ENCODE measurements at regions not wholly inside any gene's neighbourhood (a gene's known extent, or its start where the extent isn't known, plus 50 kb on each side); places are given as distances from the start of the nearest gene placed in this dataset.

DNA sequence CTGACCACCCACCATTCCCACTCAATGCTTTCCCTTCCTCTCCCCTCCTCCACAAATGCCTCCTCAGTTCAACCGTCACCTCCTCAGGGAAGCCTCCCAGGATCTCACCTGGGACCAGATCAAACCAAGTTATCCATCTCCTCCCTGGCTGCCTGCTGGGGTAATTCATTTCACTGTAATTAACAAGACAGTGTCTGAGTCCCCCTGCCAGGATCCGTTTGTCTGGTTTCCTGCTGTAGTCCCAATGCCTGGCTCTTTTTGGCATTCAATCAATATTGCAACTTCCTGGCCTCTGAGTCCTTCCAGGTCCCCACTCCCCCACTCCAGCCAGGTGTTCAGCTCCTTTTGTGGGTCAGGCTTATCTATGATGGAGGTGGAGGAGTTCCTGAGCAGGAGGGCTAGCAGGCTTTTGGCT lies 687.7 kb downstream of the PTPRU start (continued):
- TF ChIP-seq YY1 (IDR thresholded peaks at IDR 0.05) (no peak), CTCF (IDR thresholded peaks at IDR 0.05; ENCODE audit: low read depth, low read length, missing input control) (no peak), ATF3 (IDR thresholded peaks at IDR 0.05) (no peak), TAF1 (conservative IDR thresholded peaks at IDR 0.05) (no peak), EGR1 (IDR thresholded peaks at IDR 0.05; ENCODE audit: low read depth in 2 of 2) (no peak), FOXA1 (IDR thresholded peaks at IDR 0.05) (no peak)

GRCh38 chr1:29921741-29922140 lies 685.4 kb downstream of the PTPRU start:
- TF ChIP-seq FOXA2 (IDR thresholded peaks at IDR 0.05): no peak
- 91% methylated on average over 2 of the region's 2 CpGs for WGBS

GRCh38 chr1:29920784-29921183 lies 684.5 kb downstream of the PTPRU start:
- no peaks in the 10 kb centered on the region for H3K4me1 ChIP-seq (ENCODE audit: control insufficient read depth in 4 of 4, insufficient read depth in 4 of 4, low read length in 3 of 4)
- no peak overlapping the region for H3K9ac ChIP-seq (ENCODE audit: low read depth in 1 of 2, low read length in 2 of 2)
- TF ChIP-seq CTCF (IDR thresholded peaks at IDR 0.05; ENCODE audit: low read depth, low read length, missing input control): no peak
- no peak for TF ChIP-seq FOXA2 (IDR thresholded peaks at IDR 0.05)
- TF ChIP-seq EGR1 (IDR thresholded peaks at IDR 0.05; ENCODE audit: low read depth in 2 of 2): no peak
- TF ChIP-seq, protein P1, sequence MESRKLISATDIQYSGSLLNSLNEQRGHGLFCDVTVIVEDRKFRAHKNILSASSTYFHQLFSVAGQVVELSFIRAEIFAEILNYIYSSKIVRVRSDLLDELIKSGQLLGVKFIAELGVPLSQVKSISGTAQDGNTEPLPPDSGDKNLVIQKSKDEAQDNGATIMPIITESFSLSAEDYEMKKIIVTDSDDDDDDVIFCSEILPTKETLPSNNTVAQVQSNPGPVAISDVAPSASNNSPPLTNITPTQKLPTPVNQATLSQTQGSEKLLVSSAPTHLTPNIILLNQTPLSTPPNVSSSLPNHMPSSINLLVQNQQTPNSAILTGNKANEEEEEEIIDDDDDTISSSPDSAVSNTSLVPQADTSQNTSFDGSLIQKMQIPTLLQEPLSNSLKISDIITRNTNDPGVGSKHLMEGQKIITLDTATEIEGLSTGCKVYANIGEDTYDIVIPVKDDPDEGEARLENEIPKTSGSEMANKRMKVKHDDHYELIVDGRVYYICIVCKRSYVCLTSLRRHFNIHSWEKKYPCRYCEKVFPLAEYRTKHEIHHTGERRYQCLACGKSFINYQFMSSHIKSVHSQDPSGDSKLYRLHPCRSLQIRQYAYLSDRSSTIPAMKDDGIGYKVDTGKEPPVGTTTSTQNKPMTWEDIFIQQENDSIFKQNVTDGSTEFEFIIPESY (IDR thresholded peaks at IDR 0.05): no peak
- TF ChIP-seq REST (IDR thresholded peaks at IDR 0.05): no peak
- no peak for TF ChIP-seq RXRA (IDR thresholded peaks at IDR 0.05)
- TF ChIP-seq, protein P2, sequence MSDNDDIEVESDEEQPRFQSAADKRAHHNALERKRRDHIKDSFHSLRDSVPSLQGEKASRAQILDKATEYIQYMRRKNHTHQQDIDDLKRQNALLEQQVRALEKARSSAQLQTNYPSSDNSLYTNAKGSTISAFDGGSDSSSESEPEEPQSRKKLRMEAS (IDR thresholded peaks at IDR 0.05): no peak
- no peak for TF ChIP-seq YY1 (IDR thresholded peaks at IDR 0.05)
- TF ChIP-seq RAD21 (IDR thresholded peaks at IDR 0.05): no peak
- no peak for TF ChIP-seq ATF3 (IDR thresholded peaks at IDR 0.05)
- no peak for TF ChIP-seq HNF4A (conservative IDR thresholded peaks at IDR 0.05)
- no peak for DNase-seq (ENCODE audit: low spot score)
- no peak overlapping the region for H3K27ac ChIP-seq (ENCODE audit: low read depth in 1 of 2, low read length in 2 of 2)
- no peaks in the 10 kb centered on the region for H3K36me3 ChIP-seq (ENCODE audit: control insufficient read depth in 4 of 4, insufficient read depth in 3 of 4, low read depth in 1 of 4, low read length in 3 of 4)
- H3K27me3 ChIP-seq (ENCODE audit: control insufficient read depth in 4 of 4, insufficient read depth in 4 of 4, low read length in 3 of 4): no peaks in the 10 kb centered on the region
- H3K4me3 ChIP-seq (ENCODE audit: low read depth in 1 of 3, low read length in 3 of 3): no peak overlapping the region
- no peaks in the 10 kb centered on the region for H3K9me3 ChIP-seq (ENCODE audit: control insufficient read depth in 4 of 4, low read length in 3 of 4)
- 76% methylated on average over 11 of the region's 11 CpGs for WGBS

More at GRCh38 chr1:29921741-29922140, 685.4 kb downstream of the PTPRU start:
- Histone ChIP-seq H3K36me3 (ENCODE audit: control insufficient read depth in 4 of 4, insufficient read depth in 3 of 4, low read depth in 1 of 4, low read length in 3 of 4) (no peaks in the 10 kb centered on the region), H3K27ac (ENCODE audit: low read depth in 1 of 2, low read length in 2 of 2) (no peak overlapping the region), H3K9ac (ENCODE audit: low read depth in 1 of 2, low read length in 2 of 2) (no peak overlapping the region), H3K9me3 (ENCODE audit: control insufficient read depth in 4 of 4, low read length in 3 of 4) (no peaks in the 10 kb centered on the region), H3K4me3 (ENCODE audit: low read depth in 1 of 3, low read length in 3 of 3) (no peak overlapping the region), H3K4me1 (ENCODE audit: control insufficient read depth in 4 of 4, insufficient read depth in 4 of 4, low read length in 3 of 4) (no peaks in the 10 kb centered on the region), H3K27me3 (ENCODE audit: control insufficient read depth in 4 of 4, insufficient read depth in 4 of 4, low read length in 3 of 4) (no peaks in the 10 kb centered on the region)
- no peak for DNase-seq (ENCODE audit: low spot score)
